ENCODE measurements at regions not wholly inside any gene's neighbourhood (a gene's known extent, or its start where the extent isn't known, plus 50 kb on each side); places are given as distances from the start of the nearest gene placed in this dataset.

GRCh38 chr21:35482933-35483662 lies 434.0 kb upstream of the RUNX1 start:
- no peak overlapping the region for H3K27ac ChIP-seq
- no peaks in the 10 kb centered on the region for H3K9me3 ChIP-seq
- no peak overlapping the region for H3K4me3 ChIP-seq (replicated peaks in 1 of 3)
- intact Hi-C loops (cut with DNase I) = no loop called here
- H3K27me3 ChIP-seq = no peaks in the 10 kb centered on the region
- DNase-seq = no peak
- no peaks in the 10 kb centered on the region for H3K4me1 ChIP-seq
- H3K36me3 ChIP-seq = no peaks in the 10 kb centered on the region
- TF ChIP-seq POLR2A (IDR thresholded peaks at IDR 0.05) (no peak), CTCF (IDR thresholded peaks at IDR 0.05) (no peak)
- 73 to 78% methylated on average over 3 of the region's 3 CpGs for WGBS, 2 donors

GRCh38 chr21:35482096-35482495 lies 433.0 kb upstream of the RUNX1 start:
- Histone ChIP-seq H3K9me3 (no peaks in the 10 kb centered on the region), H3K4me3 (replicated peaks in 1 of 3) (no peak overlapping the region), H3K27me3 (no peaks in the 10 kb centered on the region), H3K4me1 (no peaks in the 10 kb centered on the region), H3K27ac (no peak overlapping the region), H3K36me3 (no peaks in the 10 kb centered on the region)
- intact Hi-C loops (cut with DNase I) = no loop called here
- DNase-seq = no peak
- WGBS, 2 donors = 78 to 79% methylated on average over 2 of the region's 2 CpGs
- TF ChIP-seq POLR2A (IDR thresholded peaks at IDR 0.05) = no peak
- no peak for TF ChIP-seq CTCF (IDR thresholded peaks at IDR 0.05)

GRCh38 chr21:35481005-35481404 lies 431.9 kb upstream of the RUNX1 start:
- Histone ChIP-seq H3K4me3 (replicated peaks in 1 of 3) (no peak overlapping the region), H3K4me1 (no peaks in the 10 kb centered on the region), H3K36me3 (no peaks in the 10 kb centered on the region), H3K27me3 (no peaks in the 10 kb centered on the region), H3K9me3 (no peaks in the 10 kb centered on the region), H3K27ac (no peak overlapping the region)
- no peak for DNase-seq
- 92 to 93% methylated on average over 6 of the region's 6 CpGs for WGBS, 2 donors
- TF ChIP-seq POLR2A (IDR thresholded peaks at IDR 0.05) (no peak), CTCF (IDR thresholded peaks at IDR 0.05) (no peak)
- intact Hi-C loops (cut with DNase I) = no loop called here

GRCh38 chr21:35479529-35479928 lies 430.4 kb upstream of the RUNX1 start:
- Histone ChIP-seq H3K27ac (no peak overlapping the region), H3K27me3 (no peaks in the 10 kb centered on the region), H3K4me1 (no peaks in the 10 kb centered on the region), H3K9me3 (no peaks in the 10 kb centered on the region), H3K36me3 (no peaks in the 10 kb centered on the region), H3K4me3 (replicated peaks in 1 of 3) (no peak overlapping the region)
- intact Hi-C loops (cut with DNase I) = no loop called here
- TF ChIP-seq CTCF (IDR thresholded peaks at IDR 0.05) (no peak), POLR2A (IDR thresholded peaks at IDR 0.05) (no peak)
- DNase-seq = no peak
- WGBS, 2 donors = 92 to 93% methylated on average over 1 of the region's 1 CpG

- Histone ChIP-seq H3K9me3 (no peaks in the 10 kb centered on the region), H3K27ac (no peak overlapping the region), H3K4me3 (replicated peaks in 1 of 3) (no peak overlapping the region), H3K36me3 (no peaks in the 10 kb centered on the region), H3K4me1 (no peaks in the 10 kb centered on the region), H3K27me3 (no peaks in the 10 kb centered on the region)
- TF ChIP-seq POLR2A (IDR thresholded peaks at IDR 0.05) (no peak), CTCF (IDR thresholded peaks at IDR 0.05) (no peak)
- DNase-seq = no peak
- intact Hi-C loops (cut with DNase I) = no loop called here
Measured at GRCh38 chr21:35479065-35479448, 430.0 kb upstream of the RUNX1 start.

Data from thyroid gland (tissue), 4 donors.